ENCODE measurements at regions not wholly inside any gene's neighbourhood (a gene's known extent, or its start where the extent isn't known, plus 50 kb on each side); places are given as distances from the start of the nearest gene placed in this dataset.

GRCh38 chrX:122787231-122787630 is 396.8 kb upstream of the GRIA3 start:
- H3K27me3 ChIP-seq (replicated peaks), result no peaks in the 10 kb centered on the region
- DNase-seq (ENCODE audit: low read depth in 1 of 2, low spot score in 2 of 2), result no peak

GRCh38 chrX:122788216-122788615 is 395.9 kb upstream of the GRIA3 start:
- Histone ChIP-seq H3K27me3 (replicated peaks) (no peaks in the 10 kb centered on the region), H3K4me1 (replicated peaks) (no peaks in the 10 kb centered on the region), H3K36me3 (no peaks in the 10 kb centered on the region), H3K4me3 (no peak overlapping the region), H3K9me3 (replicated peaks) (no peaks in the 10 kb centered on the region), H3K27ac (no peak overlapping the region)
- no peak for DNase-seq (ENCODE audit: low read depth in 1 of 2, low spot score in 2 of 2)

More at GRCh38 chrX:122787231-122787630, 396.8 kb upstream of the GRIA3 start:
- Histone ChIP-seq H3K9me3 (replicated peaks) (no peaks in the 10 kb centered on the region), H3K27ac (no peak overlapping the region), H3K4me3 (no peak overlapping the region), H3K36me3 (no peaks in the 10 kb centered on the region), H3K4me1 (replicated peaks) (no peaks in the 10 kb centered on the region)

- Histone ChIP-seq H3K27ac (no peak overlapping the region), H3K4me1 (replicated peaks) (no peaks in the 10 kb centered on the region), H3K9me3 (replicated peaks) (no peaks in the 10 kb centered on the region), H3K4me3 (no peak overlapping the region), H3K36me3 (no peaks in the 10 kb centered on the region), H3K27me3 (replicated peaks) (no peaks in the 10 kb centered on the region)
- DNase-seq (ENCODE audit: low read depth in 1 of 2, low spot score in 2 of 2), result no peak
Observed at GRCh38 chrX:122790376-122791095, 393.5 kb upstream of the GRIA3 start.

- H3K36me3 ChIP-seq, result no peaks in the 10 kb centered on the region
- H3K27me3 ChIP-seq (replicated peaks), result no peaks in the 10 kb centered on the region
- DNase-seq (ENCODE audit: low read depth in 1 of 2, low spot score in 2 of 2), result no peak
- H3K4me1 ChIP-seq (replicated peaks), result no peaks in the 10 kb centered on the region
- no peak overlapping the region for H3K4me3 ChIP-seq
- no peaks in the 10 kb centered on the region for H3K9me3 ChIP-seq (replicated peaks)
- no peak overlapping the region for H3K27ac ChIP-seq
Observed at GRCh38 chrX:122813876-122814275, 370.2 kb upstream of the GRIA3 start.

GRCh38 chrX:122816288-122816687 is 367.8 kb upstream of the GRIA3 start:
- Histone ChIP-seq H3K9me3 (replicated peaks) (no peaks in the 10 kb centered on the region), H3K27ac (no peak overlapping the region), H3K27me3 (replicated peaks) (no peaks in the 10 kb centered on the region), H3K4me1 (replicated peaks) (no peaks in the 10 kb centered on the region), H3K36me3 (no peaks in the 10 kb centered on the region), H3K4me3 (no peak overlapping the region)
- no peak for DNase-seq (ENCODE audit: low read depth in 1 of 2, low spot score in 2 of 2)

GRCh38 chrX:122817321-122817955 is 366.6 kb upstream of the GRIA3 start:
- DNase-seq (ENCODE audit: low read depth in 1 of 2, low spot score in 2 of 2), result no peak
- Histone ChIP-seq H3K4me3 (no peak overlapping the region), H3K27ac (no peak overlapping the region), H3K36me3 (no peaks in the 10 kb centered on the region), H3K27me3 (replicated peaks) (no peaks in the 10 kb centered on the region), H3K4me1 (replicated peaks) (no peaks in the 10 kb centered on the region), H3K9me3 (replicated peaks) (no peaks in the 10 kb centered on the region)

- no peak overlapping the region for H3K4me3 ChIP-seq
- no peaks in the 10 kb centered on the region for H3K27me3 ChIP-seq (replicated peaks)
- no peak overlapping the region for H3K27ac ChIP-seq
- H3K4me1 ChIP-seq (replicated peaks), result no peaks in the 10 kb centered on the region
- DNase-seq (ENCODE audit: low read depth in 1 of 2, low spot score in 2 of 2), result no peak
- no peaks in the 10 kb centered on the region for H3K9me3 ChIP-seq (replicated peaks)
- no peaks in the 10 kb centered on the region for H3K36me3 ChIP-seq
Observed at GRCh38 chrX:122818068-122818467, 366.0 kb upstream of the GRIA3 start.

GRCh38 chrX:122833230-122833629 is 350.8 kb upstream of the GRIA3 start:
- no peaks in the 10 kb centered on the region for H3K4me1 ChIP-seq (replicated peaks)
- no peaks in the 10 kb centered on the region for H3K36me3 ChIP-seq
- no peak overlapping the region for H3K4me3 ChIP-seq
- H3K9me3 ChIP-seq (replicated peaks), result no peaks in the 10 kb centered on the region
- no peak overlapping the region for H3K27ac ChIP-seq
- DNase-seq (ENCODE audit: low read depth in 1 of 2, low spot score in 2 of 2), result no peak
- no peaks in the 10 kb centered on the region for H3K27me3 ChIP-seq (replicated peaks)

GRCh38 chrX:122835886-122836285 is 348.2 kb upstream of the GRIA3 start:
- no peak for DNase-seq (ENCODE audit: low read depth in 1 of 2, low spot score in 2 of 2)
- Histone ChIP-seq H3K9me3 (replicated peaks) (no peaks in the 10 kb centered on the region), H3K4me3 (no peak overlapping the region), H3K4me1 (replicated peaks) (no peaks in the 10 kb centered on the region), H3K36me3 (no peaks in the 10 kb centered on the region), H3K27me3 (replicated peaks) (no peaks in the 10 kb centered on the region), H3K27ac (no peak overlapping the region)

- Histone ChIP-seq H3K4me1 (replicated peaks) (no peaks in the 10 kb centered on the region), H3K36me3 (no peaks in the 10 kb centered on the region), H3K27me3 (replicated peaks) (no peaks in the 10 kb centered on the region), H3K9me3 (replicated peaks) (no peaks in the 10 kb centered on the region), H3K4me3 (no peak overlapping the region), H3K27ac (no peak overlapping the region)
- no peak for DNase-seq (ENCODE audit: low read depth in 1 of 2, low spot score in 2 of 2)
Observed at GRCh38 chrX:122850326-122850725, 333.8 kb upstream of the GRIA3 start.

GRCh38 chrX:122856205-122856604 is 327.9 kb upstream of the GRIA3 start:
- H3K27me3 ChIP-seq (replicated peaks), result no peaks in the 10 kb centered on the region
- H3K27ac ChIP-seq, result no peak overlapping the region
- no peaks in the 10 kb centered on the region for H3K4me1 ChIP-seq (replicated peaks)
- no peaks in the 10 kb centered on the region for H3K9me3 ChIP-seq (replicated peaks)
- no peaks in the 10 kb centered on the region for H3K36me3 ChIP-seq
- DNase-seq (ENCODE audit: low read depth in 1 of 2, low spot score in 2 of 2), result no peak
- H3K4me3 ChIP-seq, result no peak overlapping the region

GRCh38 chrX:122857734-122858133 is 326.3 kb upstream of the GRIA3 start:
- Histone ChIP-seq H3K9me3 (replicated peaks) (no peaks in the 10 kb centered on the region), H3K4me3 (no peak overlapping the region), H3K4me1 (replicated peaks) (no peaks in the 10 kb centered on the region), H3K27me3 (replicated peaks) (no peaks in the 10 kb centered on the region), H3K27ac (no peak overlapping the region), H3K36me3 (no peaks in the 10 kb centered on the region)
- no peak for DNase-seq (ENCODE audit: low read depth in 1 of 2, low spot score in 2 of 2)

GRCh38 chrX:122863067-122863466 is 321.0 kb upstream of the GRIA3 start:
- no peak for DNase-seq (ENCODE audit: low read depth in 1 of 2, low spot score in 2 of 2)
- Histone ChIP-seq H3K4me3 (no peak overlapping the region), H3K27me3 (replicated peaks) (no peaks in the 10 kb centered on the region), H3K9me3 (replicated peaks) (no peaks in the 10 kb centered on the region), H3K4me1 (replicated peaks) (no peaks in the 10 kb centered on the region), H3K36me3 (no peaks in the 10 kb centered on the region), H3K27ac (no peak overlapping the region)

GRCh38 chrX:122866532-122866931 is 317.5 kb upstream of the GRIA3 start:
- DNase-seq (ENCODE audit: low read depth in 1 of 2, low spot score in 2 of 2), result no peak
- H3K27me3 ChIP-seq (replicated peaks), result no peaks in the 10 kb centered on the region
- no peaks in the 10 kb centered on the region for H3K9me3 ChIP-seq (replicated peaks)
- no peak overlapping the region for H3K4me3 ChIP-seq
- H3K4me1 ChIP-seq (replicated peaks), result no peaks in the 10 kb centered on the region
- no peaks in the 10 kb centered on the region for H3K36me3 ChIP-seq
- no peak overlapping the region for H3K27ac ChIP-seq

- Histone ChIP-seq H3K4me1 (replicated peaks) (no peaks in the 10 kb centered on the region), H3K36me3 (no peaks in the 10 kb centered on the region), H3K4me3 (no peak overlapping the region), H3K27ac (no peak overlapping the region), H3K27me3 (replicated peaks) (no peaks in the 10 kb centered on the region), H3K9me3 (replicated peaks) (no peaks in the 10 kb centered on the region)
- DNase-seq (ENCODE audit: low read depth in 1 of 2, low spot score in 2 of 2), result no peak
Observed at GRCh38 chrX:122868631-122869030, 315.4 kb upstream of the GRIA3 start.
